NCI-H1417 (cell line): ENCODE measurements at regions not wholly inside any gene's neighbourhood (a gene's known extent, or its start where the extent isn't known, plus 50 kb on each side); places are given as distances from the start of the nearest gene placed in this dataset.
A peak's percentile ranks its signal among the peaks of the same experiment; 100 is the strongest.
"Not testable (repeated sequence)": the region's sequence is repeated elsewhere in the genome, so short reads cannot be mapped to it uniquely, and the experiment has no call there.

ENCODE experiments used
- DNase-seq, 3 experiments: peaks; one replicate each; lab custom pipeline; 2025; lab: John Stamatoyannopoulos, UW

GRCh38 chr4:54403700-54404453, 174.8 kb downstream of the PDGFRA start:
- no peak for DNase-seq

DNA sequence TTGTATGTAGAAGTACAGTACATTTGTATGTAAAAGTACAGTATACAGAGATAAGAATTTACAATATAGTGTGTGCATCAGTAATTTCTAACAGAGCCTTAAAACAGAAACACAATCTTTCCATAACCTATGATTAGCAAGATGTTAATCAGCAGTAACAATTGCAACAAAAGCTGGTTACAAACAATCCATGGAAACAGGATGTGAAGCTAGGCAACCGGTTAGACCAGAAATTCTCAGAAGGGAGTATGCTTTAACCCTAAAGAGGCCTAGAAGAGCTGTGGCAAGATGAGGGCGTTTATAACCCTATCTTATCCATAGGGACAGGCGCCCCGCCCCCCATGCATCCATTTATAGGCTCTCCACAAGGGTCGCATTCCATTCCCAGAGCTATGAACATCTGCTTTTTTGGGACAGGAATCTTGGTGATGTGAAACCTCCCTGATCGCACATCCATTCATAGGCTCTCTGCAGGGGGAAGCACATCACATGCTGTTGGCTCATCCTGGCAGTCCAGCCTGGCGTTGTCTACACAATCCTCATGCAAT, 180.3 kb downstream of the PDGFRA start:
- peak in 2 of 3 experiments; percentile 2 to 31 for DNase-seq

- DNase-seq = no peak
Measured at GRCh38 chr4:54414545-54414944, 185.5 kb downstream of the PDGFRA start.

DNA sequence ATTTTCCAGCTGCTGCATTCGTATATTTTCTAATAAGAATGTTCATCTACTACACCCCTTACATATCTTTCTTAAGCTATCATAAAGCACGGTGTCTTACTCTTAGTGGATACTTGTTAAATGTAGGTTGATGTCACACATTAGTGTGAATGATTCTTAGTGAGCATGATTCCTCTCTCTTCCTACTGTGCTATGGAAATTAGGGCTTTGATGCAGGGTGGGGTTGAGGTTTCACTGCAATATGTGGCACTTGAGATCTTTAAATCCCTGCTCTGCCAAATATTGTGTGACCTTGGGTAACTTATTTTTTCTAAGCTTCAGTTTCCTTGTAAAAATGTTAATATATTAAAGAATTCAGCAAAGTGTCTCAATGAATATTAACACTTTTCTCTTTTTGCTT, 188.4 kb downstream of the PDGFRA start:
- no peak for DNase-seq

GRCh38 chr4:54418468-54418867, 189.4 kb downstream of the PDGFRA start:
- DNase-seq = no peak

DNA sequence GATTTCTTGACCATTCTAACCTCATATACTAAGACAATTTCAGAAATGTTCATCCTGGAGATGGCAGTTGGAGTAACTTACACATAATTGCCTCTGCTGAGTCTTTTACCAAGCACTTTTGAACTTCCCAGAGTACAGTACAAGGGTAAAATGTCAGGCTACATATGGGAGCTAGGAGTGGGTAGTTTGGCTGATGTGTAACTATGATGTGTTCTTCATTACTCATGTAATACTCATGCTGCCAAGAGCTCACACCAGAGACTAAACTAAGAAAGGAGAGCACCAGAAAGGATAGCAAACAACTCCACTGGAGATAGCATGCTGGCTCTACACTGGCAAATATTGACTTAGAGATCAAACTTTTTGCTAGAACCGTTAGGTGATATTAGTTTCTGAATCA, 194.0 kb downstream of the PDGFRA start:
- DNase-seq = no peak

GRCh38 chr4:54427826-54428225, 198.7 kb downstream of the PDGFRA start:
- DNase-seq = no peak

DNA sequence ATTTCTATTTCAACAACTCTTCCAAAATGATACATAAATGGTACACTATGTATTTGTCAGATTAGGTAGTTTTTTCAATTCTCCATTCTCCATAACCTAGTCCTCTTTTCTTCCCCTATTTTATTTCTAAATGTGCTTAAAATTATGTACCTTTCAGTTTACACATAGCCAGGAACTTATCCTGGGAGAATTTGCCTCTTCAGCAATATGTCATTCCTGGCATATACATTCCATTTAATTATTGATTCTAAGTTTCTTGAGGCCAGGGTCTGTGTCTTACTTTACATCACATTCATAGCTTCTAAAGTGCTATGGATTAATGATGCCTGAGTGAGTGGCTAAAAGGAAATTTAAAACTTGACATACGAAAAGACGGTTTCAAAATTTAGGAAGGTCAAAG, 199.8 kb downstream of the PDGFRA start:
- no peak for DNase-seq

DNA sequence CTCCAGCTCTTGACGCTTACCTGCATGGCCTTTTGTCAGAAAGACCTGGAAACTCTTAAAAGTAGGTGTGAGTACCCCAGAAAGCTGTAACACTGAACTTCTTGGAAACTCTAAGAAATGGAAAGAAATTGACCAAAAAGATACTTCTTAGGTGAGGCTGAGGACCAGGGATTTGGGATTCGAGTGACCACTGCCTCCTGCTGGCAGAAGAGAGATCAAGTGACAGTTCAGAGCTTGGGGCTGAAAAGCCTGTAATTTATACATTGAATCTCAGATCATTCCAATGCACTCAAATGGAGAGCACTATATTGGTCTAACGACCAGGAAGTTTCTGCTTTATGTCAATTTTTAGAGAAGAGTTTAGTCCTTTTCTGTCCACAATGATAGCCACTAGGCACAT, 204.6 kb downstream of the PDGFRA start:
- no peak for DNase-seq

DNA sequence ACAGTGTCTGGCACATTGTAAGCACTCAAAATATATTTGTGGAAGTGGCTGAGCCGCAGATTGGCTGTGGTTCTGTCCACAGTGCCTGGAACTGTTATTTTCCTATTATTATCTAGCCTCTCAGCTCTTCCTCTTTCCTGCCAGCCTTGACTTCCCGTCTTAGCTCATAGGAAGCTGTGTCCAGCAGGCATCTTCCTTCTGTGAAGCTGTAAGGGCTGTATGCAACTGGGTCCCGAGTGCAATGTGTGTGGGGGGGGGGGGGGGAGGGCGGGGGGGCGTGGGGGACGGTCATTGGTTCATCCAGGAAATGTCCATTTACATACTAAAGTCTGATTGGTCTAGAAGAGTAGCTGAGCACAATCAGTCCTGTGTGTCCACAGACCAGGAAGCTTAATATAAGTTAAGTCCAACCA, 210.7 kb downstream of the PDGFRA start:
- peak in 2 of 3 experiments; percentile 21 to 63 for DNase-seq

DNA sequence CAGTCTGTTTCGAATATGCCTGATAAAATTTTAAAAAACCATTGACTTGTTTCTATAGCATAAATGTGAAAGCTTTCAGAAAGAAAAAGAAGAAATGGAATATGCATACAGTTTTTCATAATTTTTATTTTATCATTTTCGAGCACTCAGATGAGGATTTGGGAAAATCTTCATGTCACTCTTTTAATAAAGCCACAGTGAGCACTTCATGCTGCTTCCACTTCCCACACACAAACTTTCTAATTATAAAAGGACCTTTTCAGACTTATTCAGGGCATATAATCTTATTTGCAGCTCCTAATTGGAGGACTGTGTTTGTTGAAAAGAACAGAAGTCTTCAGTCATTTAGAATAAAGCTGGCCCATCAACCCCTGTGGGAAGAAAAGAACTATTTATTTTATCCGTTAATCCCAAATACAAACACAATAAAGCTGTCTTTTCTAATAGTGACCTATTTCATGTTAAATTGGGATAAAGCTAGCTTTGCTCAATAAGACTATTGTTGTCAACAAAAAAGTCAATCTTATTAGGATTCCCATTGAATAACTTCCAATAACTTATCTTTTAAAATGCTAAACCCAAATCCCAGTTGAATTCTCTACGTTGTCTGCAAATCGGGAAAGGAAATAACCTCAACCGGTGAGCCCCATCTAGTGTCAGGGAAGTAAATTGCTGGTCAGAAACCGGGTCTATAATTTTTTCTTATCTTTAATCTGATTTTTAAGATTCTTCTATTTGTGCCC, 211.5 kb downstream of the PDGFRA start:
- peak; percentile 10 to 64 (median 18) for DNase-seq

GRCh38 chr4:54445866-54446265, 211.9 kb upstream of the KIT start:
- DNase-seq = no peak

GRCh38 chr4:54446581-54446980, 211.2 kb upstream of the KIT start:
- peak in 1 of 3 experiments; percentile 18 for DNase-seq

- no peak for DNase-seq
Measured at GRCh38 chr4:54447304-54447703, 210.5 kb upstream of the KIT start.

DNA sequence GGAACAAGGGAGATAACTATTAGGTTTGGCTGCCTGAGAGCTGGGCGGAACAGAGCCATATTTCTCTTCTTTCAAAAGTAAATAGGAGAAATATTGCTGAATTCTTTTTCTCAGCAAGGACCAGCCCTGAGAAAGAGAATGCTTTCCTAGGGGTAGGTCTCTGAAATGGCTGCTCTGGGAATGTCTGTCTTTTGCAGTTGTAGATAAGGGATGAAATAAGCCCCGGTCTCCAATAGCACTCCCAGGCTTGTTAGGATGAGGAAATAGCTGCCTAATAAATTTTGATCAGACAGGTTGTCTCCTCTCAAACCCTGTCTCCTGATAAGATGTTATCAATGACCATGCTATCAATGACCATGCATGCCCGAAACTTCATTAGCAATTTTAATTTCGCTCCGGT, 207.8 kb upstream of the KIT start:
- no peak for DNase-seq

DNA sequence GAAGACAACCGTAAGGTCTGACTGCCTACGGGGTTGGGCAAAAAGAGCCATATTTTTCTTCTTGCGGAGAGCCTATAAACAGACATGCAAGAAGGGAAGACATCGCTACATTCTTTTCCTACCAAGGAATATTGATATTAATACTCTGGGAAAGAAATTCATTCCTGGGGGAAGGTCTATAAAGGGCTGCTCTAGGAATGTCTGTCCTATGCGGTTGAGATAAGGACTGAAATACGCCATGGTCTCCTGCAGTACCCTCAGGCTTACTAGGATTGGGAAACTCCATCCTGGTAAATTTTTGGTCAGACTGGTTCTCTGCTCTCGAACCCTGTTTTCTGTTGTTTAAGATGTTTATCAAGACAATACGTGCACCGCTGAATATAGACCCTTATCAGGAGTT, 190.8 kb upstream of the KIT start:
- not testable (repeated sequence) for DNase-seq

DNA sequence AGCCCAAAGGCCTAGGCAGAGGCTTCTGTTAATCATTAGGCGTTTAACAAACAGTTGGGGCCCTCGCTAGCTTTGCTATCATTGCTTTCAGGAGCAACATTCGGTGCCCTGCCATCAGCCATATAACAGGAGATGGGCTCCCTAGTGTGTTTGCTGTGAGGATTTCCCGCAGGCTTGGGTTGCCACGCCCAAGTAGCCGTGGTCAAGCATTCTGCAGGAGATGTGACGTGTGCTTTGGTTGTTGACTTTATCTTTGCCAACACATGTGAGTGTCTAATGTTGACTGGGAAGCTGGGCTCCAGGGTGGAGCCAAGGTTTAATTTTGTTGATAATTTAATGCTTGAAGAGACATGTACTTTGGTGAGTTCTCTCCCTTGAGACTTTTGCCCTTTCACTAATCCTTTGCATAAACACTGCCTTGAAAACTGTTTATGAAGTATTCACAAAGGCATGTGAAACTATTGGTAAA, 184.6 kb upstream of the KIT start:
- no peak for DNase-seq

- no peak for DNase-seq
Measured at GRCh38 chr4:54473798-54474197, 184.0 kb upstream of the KIT start.

GRCh38 chr4:54475546-54475945, 182.2 kb upstream of the KIT start:
- no peak for DNase-seq

- DNase-seq = no peak
Measured at GRCh38 chr4:54482529-54483200, 175.1 kb upstream of the KIT start.

GRCh38 chr4:54484383-54484782, 173.4 kb upstream of the KIT start:
- DNase-seq = peak; percentile 58 to 84 (median 73)

DNA sequence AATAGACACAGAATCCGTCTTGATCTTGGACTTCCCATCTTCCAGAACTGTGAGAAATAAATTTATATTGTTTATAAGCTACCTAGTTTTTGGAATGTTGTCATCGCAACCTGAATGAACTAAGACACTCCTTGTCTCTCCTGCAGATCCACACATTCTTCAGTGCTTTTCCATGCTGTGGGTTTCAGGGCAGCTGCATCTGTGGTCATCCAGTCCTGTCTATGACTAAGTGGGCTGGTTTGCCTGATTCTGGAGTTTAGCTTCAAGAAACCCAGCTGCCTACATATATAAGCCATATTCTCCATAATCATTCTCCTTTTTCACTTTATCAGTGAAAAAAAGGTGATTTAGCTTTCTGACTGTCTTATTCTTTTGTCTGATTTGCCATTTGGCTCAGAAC, 170.3 kb upstream of the KIT start:
- DNase-seq = no peak

GRCh38 chr4:54493862-54494261, 163.9 kb upstream of the KIT start:
- DNase-seq = no peak
